Midbrain (tissue), 1 donor: ENCODE measurements at regions not wholly inside any gene's neighbourhood (a gene's known extent, or its start where the extent isn't known, plus 50 kb on each side); places are given as distances from the start of the nearest gene placed in this dataset.
A peak's percentile ranks its signal among the peaks of the same experiment; 100 is the strongest.
"Not testable (repeated sequence)": the region's sequence is repeated elsewhere in the genome, so short reads cannot be mapped to it uniquely, and the experiment has no call there.

Source experiments
- DNase-seq: peaks from one replicate; lab custom pipeline; 2025; lab: John Stamatoyannopoulos, UW

- DNase-seq = no peak
These were observed 514.4 kb upstream of the TBL1XR1 start for GRCh38 chr3:177711637-177712036.

GRCh38 chr3:177713928-177714900 lies 516.9 kb upstream of the TBL1XR1 start:
- no peak for DNase-seq

GRCh38 chr3:177714945-177715344 lies 517.7 kb upstream of the TBL1XR1 start:
- no peak for DNase-seq

DNA sequence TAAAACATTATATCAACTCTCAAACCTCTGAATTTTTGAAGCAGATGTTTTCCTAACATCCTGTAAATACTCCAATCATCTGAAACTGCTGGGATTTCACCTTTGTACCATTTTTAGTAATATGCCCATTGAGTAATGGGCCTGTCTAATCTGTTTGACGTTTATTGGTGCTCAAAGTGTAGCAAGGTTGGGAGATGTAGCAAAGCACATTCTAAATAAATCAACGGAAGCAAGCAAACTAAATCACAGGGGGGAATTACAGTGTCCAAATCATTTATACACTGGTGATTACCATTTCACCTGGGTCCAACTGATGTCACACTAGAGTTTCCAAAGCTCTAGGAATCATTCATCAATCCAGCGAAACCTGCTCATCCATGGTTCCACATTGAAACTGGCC lies 518.7 kb upstream of the TBL1XR1 start:
- no peak for DNase-seq

DNA sequence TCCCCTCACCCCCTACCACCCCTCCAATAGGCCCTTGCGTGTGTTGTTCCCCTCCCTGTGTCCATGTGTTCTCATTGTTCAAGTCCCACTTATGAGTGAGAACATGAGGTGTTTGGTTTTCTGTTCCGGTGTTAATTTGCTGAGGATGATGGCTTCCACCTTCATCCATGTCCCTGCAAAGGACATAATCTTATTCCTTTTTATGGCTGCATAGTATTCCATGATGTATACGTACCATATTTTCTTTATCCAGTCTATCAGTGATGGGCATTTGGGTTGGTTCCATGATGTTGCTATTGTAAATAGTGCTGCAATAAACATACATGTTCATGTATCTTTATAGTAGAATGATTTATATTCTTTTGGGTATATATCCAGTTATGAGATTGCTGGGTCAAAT lies 523.6 kb upstream of the TBL1XR1 start:
- DNase-seq = not testable (repeated sequence)

DNA sequence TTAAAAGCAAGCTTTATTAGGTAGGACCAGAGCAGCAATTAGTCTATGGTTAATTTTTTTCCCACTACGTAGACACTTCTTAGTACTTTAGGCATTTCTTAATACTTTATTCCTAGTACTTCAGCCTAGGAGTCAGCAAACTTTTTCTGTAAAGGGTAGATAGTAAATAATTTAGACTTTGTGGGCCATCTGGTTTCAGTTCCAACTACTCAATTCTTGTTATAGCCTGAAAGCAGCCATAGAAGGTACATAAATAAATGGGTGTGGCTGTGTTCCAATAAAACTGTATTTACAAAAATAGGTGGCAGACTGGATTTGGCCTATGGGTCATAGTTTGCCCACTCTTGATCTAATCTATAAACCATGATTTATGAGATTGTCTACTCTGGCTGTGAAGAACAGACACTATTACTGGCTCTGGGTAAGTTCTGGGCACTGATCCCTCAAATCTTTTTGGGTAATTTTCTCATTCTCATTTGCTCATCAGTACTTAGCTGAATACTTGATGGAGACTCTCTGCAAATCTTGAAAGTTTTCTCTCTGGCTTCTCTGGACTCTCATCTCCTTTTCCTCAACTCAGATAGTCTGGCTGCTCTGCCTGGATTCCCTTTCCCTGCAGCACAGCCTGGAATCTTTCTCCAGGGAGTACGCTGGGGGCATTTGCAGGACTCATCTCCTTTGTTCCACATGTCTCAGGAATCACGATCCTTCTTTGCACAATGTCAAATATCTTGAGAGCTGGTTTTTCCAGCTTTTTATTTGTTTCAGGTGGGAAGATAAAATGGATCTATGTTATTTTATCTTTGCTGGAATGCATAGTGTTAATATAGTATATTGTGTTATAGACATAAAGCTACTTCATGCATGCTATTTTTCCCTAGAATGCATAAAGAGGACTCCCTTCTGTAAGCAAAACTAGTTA lies 524.8 kb upstream of the TBL1XR1 start:
- no peak for DNase-seq

DNA sequence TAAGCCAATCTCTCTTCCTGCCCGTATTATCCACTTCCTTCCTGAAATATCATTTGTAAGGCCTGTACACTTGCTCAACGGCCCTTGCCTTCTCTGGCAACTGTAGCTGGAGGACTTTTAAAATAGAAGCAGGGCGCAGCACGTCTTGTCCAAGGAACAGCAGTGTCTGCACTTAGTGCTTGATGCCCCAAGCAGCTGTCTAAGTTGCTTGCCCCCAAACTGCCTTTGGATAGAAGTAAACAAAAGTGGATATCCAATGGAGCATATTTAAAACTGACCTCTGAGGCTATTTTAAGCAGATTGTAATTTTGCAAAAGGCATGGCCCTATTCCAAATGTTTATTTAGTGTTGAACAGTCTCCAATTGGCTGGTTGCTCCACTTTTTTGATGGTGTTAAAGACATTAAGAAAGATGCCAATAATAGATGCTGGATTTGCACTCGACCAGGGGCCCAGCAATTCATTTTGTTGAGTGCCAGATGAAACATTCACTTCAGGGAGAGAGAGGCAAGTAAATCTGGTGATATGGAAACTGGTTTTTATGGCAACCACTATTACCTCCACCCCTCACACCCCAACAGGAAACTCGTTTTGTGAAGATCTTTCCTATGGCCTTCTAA lies 526.8 kb upstream of the TBL1XR1 start:
- peak; percentile 54 for DNase-seq

GRCh38 chr3:177725165-177725564 lies 527.9 kb upstream of the TBL1XR1 start:
- DNase-seq = peak; percentile 10

GRCh38 chr3:177726807-177727206 lies 529.5 kb upstream of the TBL1XR1 start:
- DNase-seq = no peak

GRCh38 chr3:177729956-177730681 lies 532.8 kb upstream of the TBL1XR1 start:
- DNase-seq = no peak

- DNase-seq = no peak
These were observed 533.5 kb upstream of the TBL1XR1 start for GRCh38 chr3:177730814-177731213.

GRCh38 chr3:177731644-177732268 lies 534.5 kb upstream of the TBL1XR1 start:
- DNase-seq = no peak

- DNase-seq = no peak
These were observed 536.0 kb upstream of the TBL1XR1 start for GRCh38 chr3:177733233-177733632.

GRCh38 chr3:177733936-177734335 lies 536.7 kb upstream of the TBL1XR1 start:
- DNase-seq = no peak

DNA sequence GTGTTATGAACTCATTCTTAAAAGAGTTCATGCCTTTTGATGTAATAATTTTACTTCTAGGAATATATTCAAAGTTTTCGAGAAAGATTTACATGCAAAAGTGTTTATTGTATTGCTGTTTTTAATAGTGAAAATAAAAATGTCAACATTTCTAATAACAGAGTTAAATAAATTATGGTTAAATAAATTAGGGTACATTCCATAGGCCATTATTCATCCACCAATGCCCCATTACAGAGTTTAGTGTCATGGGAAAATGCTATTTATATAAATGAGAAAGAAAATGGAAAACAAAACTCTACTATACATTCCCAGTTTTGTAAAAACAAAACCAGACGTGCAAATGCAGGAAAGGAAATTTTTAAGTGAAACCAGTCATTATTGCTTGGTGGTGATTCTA lies 538.1 kb upstream of the TBL1XR1 start:
- no peak for DNase-seq

DNA sequence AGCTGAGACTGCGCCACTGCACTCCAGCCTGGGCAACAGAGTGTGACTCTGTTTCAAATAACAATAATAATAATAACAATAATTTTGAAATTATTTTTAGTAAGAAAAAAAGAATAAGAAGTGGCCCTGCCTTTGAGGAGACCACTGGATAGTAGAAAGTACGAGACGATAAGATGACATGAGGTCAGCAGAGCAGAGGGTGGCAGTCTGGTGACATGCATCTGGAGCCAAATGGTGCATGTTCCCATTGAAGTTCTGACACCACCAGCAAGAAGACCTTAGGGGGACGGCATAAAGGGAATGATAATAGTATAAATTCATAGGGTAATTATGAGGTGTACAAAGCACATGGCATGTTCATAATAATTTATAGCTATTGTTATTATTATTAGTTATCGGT lies 542.2 kb upstream of the TBL1XR1 start:
- DNase-seq = no peak

DNA sequence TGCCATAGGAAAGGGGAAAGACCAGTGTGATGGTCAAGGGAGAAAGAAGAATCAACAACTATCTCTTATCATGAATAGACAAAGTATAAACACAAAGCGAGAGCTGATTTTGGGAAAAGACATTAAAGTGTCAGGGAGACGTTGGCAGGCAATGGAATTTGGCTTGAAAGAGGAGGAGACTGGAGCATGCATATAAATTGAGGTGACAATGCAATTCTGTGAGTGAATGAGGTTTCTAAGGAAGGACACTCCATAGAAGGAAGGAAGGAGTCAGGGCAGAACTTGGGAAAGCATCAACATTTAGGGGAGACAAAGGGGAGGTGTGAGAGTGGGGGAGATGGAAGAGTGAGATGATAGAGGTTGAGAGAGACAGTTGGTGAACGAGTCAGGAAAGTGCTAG lies 543.0 kb upstream of the TBL1XR1 start:
- DNase-seq = no peak

DNA sequence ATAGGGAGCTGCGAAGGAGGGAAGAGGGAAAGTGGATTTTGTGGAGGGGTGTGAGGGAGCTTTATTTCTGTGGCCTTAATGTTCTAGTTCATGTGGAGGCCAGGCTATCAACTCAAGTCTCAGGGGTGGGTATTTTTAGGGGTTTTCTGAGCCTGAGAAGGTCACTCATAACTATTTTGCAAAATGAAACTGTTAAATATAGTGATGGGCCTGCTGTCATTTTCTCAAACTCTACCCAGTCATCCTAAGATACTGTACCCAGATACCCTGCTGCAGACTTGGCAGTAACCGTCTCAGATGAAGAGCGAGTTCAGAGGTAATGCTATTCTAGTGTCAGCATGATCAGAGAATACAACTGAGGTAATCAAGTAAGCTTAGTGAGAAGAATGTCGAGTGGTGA lies 545.0 kb upstream of the TBL1XR1 start:
- no peak for DNase-seq

DNA sequence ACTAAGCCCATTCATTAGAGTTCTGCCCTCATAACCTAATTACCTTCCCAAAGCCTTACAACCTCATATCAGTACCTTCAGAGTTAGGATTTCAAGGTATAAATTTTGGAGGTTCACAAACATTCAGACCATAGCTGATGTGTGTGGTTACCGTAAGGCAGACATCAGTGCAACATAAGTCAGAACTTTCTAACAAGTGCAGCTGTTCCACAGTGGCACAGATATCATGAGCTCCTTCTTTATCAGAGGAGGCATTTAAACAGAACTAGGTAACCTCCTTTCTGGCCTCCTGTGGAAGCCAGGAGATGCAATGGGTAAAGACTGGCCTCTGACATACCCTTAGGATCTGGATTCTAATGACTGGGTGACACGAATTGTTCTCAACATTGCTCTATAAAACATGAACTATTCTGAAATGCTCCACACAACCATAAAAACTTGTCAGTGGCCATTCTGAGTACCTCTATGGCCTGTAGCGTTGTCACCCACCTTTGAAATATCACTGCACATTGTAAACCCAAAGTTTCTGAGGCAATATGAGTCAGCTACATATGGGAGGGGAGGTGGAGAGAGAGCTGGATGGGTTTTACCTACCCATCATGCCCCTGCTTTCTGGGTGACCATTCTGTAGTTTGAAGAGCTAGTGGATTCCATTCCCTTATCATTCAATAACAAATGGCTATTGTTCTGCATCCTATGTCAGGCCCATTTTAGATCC lies 546.0 kb upstream of the TBL1XR1 start:
- no peak for DNase-seq

- no peak for DNase-seq
These were observed 547.8 kb upstream of the TBL1XR1 start for GRCh38 chr3:177744873-177745606.
